HL-60 (cell line): ENCODE measurements at regions not wholly inside any gene's neighbourhood (a gene's known extent, or its start where the extent isn't known, plus 50 kb on each side); places are given as distances from the start of the nearest gene placed in this dataset.

Experiments used
- CTCF ChIP-seq: IDR thresholded peaks from one replicate; pipeline ENCODE4 v1.5.1; 2011; ENCODE audit warnings: low read length, control low read depth, inconsistent platforms; ENCODE audit not compliant: insufficient read depth
- GABPA ChIP-seq: IDR thresholded peaks from 2 replicates; pipeline ENCODE4 v1.6.1; 2012; ENCODE audit warnings: low read depth
- POLR2AphosphoS5 ChIP-seq: IDR thresholded peaks from 2 replicates; pipeline ENCODE4 v1.6.1; 2012; ENCODE audit warnings: low read depth
- SPI1 ChIP-seq: IDR thresholded peaks from 2 replicates; pipeline ENCODE4 v1.6.1; 2012; ENCODE audit warnings: low read depth, mild to moderate bottlenecking, borderline replicate concordance
- TF ChIP-seq, protein P1 (sequence below): IDR thresholded peaks from 2 replicates; pipeline ENCODE4 v1.6.1; 2012; ENCODE audit warnings: low read depth; ENCODE audit not compliant: insufficient replicate concordance

GRCh38 chr6:105705608-105706007, 302.7 kb upstream of the PREP start:
- TF ChIP-seq CTCF = no peak
- TF ChIP-seq, protein P1, sequence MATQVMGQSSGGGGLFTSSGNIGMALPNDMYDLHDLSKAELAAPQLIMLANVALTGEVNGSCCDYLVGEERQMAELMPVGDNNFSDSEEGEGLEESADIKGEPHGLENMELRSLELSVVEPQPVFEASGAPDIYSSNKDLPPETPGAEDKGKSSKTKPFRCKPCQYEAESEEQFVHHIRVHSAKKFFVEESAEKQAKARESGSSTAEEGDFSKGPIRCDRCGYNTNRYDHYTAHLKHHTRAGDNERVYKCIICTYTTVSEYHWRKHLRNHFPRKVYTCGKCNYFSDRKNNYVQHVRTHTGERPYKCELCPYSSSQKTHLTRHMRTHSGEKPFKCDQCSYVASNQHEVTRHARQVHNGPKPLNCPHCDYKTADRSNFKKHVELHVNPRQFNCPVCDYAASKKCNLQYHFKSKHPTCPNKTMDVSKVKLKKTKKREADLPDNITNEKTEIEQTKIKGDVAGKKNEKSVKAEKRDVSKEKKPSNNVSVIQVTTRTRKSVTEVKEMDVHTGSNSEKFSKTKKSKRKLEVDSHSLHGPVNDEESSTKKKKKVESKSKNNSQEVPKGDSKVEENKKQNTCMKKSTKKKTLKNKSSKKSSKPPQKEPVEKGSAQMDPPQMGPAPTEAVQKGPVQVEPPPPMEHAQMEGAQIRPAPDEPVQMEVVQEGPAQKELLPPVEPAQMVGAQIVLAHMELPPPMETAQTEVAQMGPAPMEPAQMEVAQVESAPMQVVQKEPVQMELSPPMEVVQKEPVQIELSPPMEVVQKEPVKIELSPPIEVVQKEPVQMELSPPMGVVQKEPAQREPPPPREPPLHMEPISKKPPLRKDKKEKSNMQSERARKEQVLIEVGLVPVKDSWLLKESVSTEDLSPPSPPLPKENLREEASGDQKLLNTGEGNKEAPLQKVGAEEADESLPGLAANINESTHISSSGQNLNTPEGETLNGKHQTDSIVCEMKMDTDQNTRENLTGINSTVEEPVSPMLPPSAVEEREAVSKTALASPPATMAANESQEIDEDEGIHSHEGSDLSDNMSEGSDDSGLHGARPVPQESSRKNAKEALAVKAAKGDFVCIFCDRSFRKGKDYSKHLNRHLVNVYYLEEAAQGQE = no peak
- TF ChIP-seq POLR2AphosphoS5 = no peak
- TF ChIP-seq GABPA = no peak
- TF ChIP-seq SPI1 = no peak
